ENCODE measurements at regions not wholly inside any gene's neighbourhood (a gene's known extent, or its start where the extent isn't known, plus 50 kb on each side); places are given as distances from the start of the nearest gene placed in this dataset.

DNA sequence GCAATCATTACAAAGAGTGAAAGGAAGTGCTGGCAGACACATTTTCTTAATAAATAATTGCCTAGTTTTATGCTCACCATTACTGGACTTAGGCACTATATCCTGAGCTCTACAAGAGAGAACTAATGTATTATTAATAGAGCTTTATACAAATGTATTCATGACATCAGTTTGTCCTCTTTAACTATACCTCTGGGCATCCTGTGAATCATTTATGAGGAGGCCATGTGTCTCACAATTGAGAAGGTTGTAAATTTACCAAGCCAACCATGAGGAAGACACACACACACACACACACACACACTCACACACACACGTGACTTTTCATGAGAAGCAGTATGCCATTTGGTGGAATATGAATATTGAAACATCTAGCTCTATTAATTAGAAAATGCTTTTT, 728.2 kb downstream of the ARAP2 start:
- TF ChIP-seq, protein P1, sequence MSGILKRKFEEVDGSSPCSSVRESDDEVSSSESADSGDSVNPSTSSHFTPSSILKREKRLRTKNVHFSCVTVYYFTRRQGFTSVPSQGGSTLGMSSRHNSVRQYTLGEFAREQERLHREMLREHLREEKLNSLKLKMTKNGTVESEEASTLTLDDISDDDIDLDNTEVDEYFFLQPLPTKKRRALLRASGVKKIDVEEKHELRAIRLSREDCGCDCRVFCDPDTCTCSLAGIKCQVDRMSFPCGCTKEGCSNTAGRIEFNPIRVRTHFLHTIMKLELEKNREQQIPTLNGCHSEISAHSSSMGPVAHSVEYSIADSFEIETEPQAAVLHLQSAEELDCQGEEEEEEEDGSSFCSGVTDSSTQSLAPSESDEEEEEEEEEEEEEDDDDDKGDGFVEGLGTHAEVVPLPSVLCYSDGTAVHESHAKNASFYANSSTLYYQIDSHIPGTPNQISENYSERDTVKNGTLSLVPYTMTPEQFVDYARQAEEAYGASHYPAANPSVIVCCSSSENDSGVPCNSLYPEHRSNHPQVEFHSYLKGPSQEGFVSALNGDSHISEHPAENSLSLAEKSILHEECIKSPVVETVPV (CRISPR knock-in tag; IDR thresholded peaks at IDR 0.05) = no peak
- TF ChIP-seq RARB (CRISPR knock-in tag; IDR thresholded peaks at IDR 0.05) = no peak
- TF ChIP-seq ZFP30 (CRISPR knock-in tag; IDR thresholded peaks at IDR 0.05) = no peak
- TF ChIP-seq, protein P2, sequence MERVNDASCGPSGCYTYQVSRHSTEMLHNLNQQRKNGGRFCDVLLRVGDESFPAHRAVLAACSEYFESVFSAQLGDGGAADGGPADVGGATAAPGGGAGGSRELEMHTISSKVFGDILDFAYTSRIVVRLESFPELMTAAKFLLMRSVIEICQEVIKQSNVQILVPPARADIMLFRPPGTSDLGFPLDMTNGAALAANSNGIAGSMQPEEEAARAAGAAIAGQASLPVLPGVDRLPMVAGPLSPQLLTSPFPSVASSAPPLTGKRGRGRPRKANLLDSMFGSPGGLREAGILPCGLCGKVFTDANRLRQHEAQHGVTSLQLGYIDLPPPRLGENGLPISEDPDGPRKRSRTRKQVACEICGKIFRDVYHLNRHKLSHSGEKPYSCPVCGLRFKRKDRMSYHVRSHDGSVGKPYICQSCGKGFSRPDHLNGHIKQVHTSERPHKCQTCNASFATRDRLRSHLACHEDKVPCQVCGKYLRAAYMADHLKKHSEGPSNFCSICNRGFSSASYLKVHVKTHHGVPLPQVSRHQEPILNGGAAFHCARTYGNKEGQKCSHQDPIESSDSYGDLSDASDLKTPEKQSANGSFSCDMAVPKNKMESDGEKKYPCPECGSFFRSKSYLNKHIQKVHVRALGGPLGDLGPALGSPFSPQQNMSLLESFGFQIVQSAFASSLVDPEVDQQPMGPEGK (CRISPR knock-in tag; IDR thresholded peaks at IDR 0.05; ENCODE audit: borderline replicate concordance) = no peak
- no peak for TF ChIP-seq CSDC2 (CRISPR knock-in tag; IDR thresholded peaks at IDR 0.05)
- TF ChIP-seq ZC3H10 (CRISPR knock-in tag; IDR thresholded peaks at IDR 0.05) = no peak

Measured in SK-N-SH treated with all-trans-retinoic acid at 6 μM for 48 hours (cell line).